ENCODE measurements at regions not wholly inside any gene's neighbourhood (a gene's known extent, or its start where the extent isn't known, plus 50 kb on each side); places are given as distances from the start of the nearest gene placed in this dataset.
A peak's percentile ranks its signal among the peaks of the same experiment; 100 is the strongest.

- DNase-seq (ENCODE audit: low read depth, low spot score): no peak
- TF ChIP-seq CTCF (IDR thresholded peaks at IDR 0.05; ENCODE audit: low read depth, low read length): no peak
- in situ Hi-C loops (cut with HindIII; ENCODE audit: low sequenced_read_pairs): no loop called here
- H3K4me3 ChIP-seq (ENCODE audit: low read depth, low read length): no peak overlapping the region
Observed at GRCh38 chr21:14879458-14879857, 185.3 kb downstream of the NRIP1 start.

- TF ChIP-seq CTCF (IDR thresholded peaks at IDR 0.05; ENCODE audit: low read depth, low read length): no peak
- DNase-seq (ENCODE audit: low read depth, low spot score): no peak
- no peak overlapping the region for H3K4me3 ChIP-seq (ENCODE audit: low read depth, low read length)
- in situ Hi-C loops (cut with HindIII; ENCODE audit: low sequenced_read_pairs): no loop called here
Observed at GRCh38 chr21:14878971-14879370, 185.8 kb downstream of the NRIP1 start.

- H3K4me3 ChIP-seq (ENCODE audit: low read depth, low read length): no peak overlapping the region
- DNase-seq (ENCODE audit: low read depth, low spot score): peak; percentile 57
- in situ Hi-C loops (cut with HindIII; ENCODE audit: low sequenced_read_pairs): no loop called here
- no peak for TF ChIP-seq CTCF (IDR thresholded peaks at IDR 0.05; ENCODE audit: low read depth, low read length)
Observed at GRCh38 chr21:14877581-14878228, 187.1 kb downstream of the NRIP1 start.

- TF ChIP-seq CTCF (IDR thresholded peaks at IDR 0.05; ENCODE audit: low read depth, low read length): no peak
- in situ Hi-C loops (cut with HindIII; ENCODE audit: low sequenced_read_pairs): no loop called here
- no peak for DNase-seq (ENCODE audit: low read depth, low spot score)
- H3K4me3 ChIP-seq (ENCODE audit: low read depth, low read length): no peak overlapping the region
Observed at GRCh38 chr21:14876524-14876840, 188.3 kb downstream of the NRIP1 start.

- no peak for TF ChIP-seq CTCF (IDR thresholded peaks at IDR 0.05; ENCODE audit: low read depth, low read length)
- in situ Hi-C loops (cut with HindIII; ENCODE audit: low sequenced_read_pairs): no loop called here
- no peak for DNase-seq (ENCODE audit: low read depth, low spot score)
- H3K4me3 ChIP-seq (ENCODE audit: low read depth, low read length): no peak overlapping the region
Observed at GRCh38 chr21:14875704-14876523, 188.9 kb downstream of the NRIP1 start.

- TF ChIP-seq CTCF (IDR thresholded peaks at IDR 0.05; ENCODE audit: low read depth, low read length): no peak
- no peak overlapping the region for H3K4me3 ChIP-seq (ENCODE audit: low read depth, low read length)
- in situ Hi-C loops (cut with HindIII; ENCODE audit: low sequenced_read_pairs): no loop called here
- DNase-seq (ENCODE audit: low read depth, low spot score): no peak
Observed at GRCh38 chr21:14875186-14875585, 189.6 kb downstream of the NRIP1 start.
